Stimulated activated CD4-positive, alpha-beta T cell treated with anti-CD3 and anti-CD28 coated beads, Interleukin-1b, Interleukin-23, amount 100 ng/mL, for 24 hours (primary cell): ENCODE measurements at regions not wholly inside any gene's neighbourhood (a gene's known extent, or its start where the extent isn't known, plus 50 kb on each side); places are given as distances from the start of the nearest gene placed in this dataset.

Experiments used
- DNase-seq, 4 experiments: peaks; one replicate each; pipeline ENCODE4 v3.0.0-alpha.2; 2020; ENCODE audit warnings: low read depth in 4 of 4, low spot score in 1 of 4

- no peak for DNase-seq
These were observed 337.3 kb downstream of the PRDM2 start for GRCh38 chr1:14037101-14037847.

- no peak for DNase-seq
These were observed 339.8 kb downstream of the PRDM2 start for GRCh38 chr1:14039582-14040430.

- DNase-seq = no peak
These were observed 350.0 kb downstream of the PRDM2 start for GRCh38 chr1:14049965-14050364.

- DNase-seq = no peak
These were observed 355.6 kb downstream of the PRDM2 start for GRCh38 chr1:14055442-14056223.

GRCh38 chr1:14057640-14058039, 357.7 kb downstream of the PRDM2 start:
- DNase-seq = no peak

GRCh38 chr1:14061204-14061603, 361.2 kb downstream of the PRDM2 start:
- DNase-seq = no peak

- no peak for DNase-seq
These were observed 361.7 kb downstream of the PRDM2 start for GRCh38 chr1:14061722-14062121.

- no peak for DNase-seq
These were observed 362.7 kb downstream of the PRDM2 start for GRCh38 chr1:14062669-14063068.

- no peak for DNase-seq
These were observed 364.9 kb downstream of the PRDM2 start for GRCh38 chr1:14064649-14065442.

- no peak for DNase-seq
These were observed 365.5 kb downstream of the PRDM2 start for GRCh38 chr1:14065486-14065885.

- DNase-seq = no peak
These were observed 367.0 kb downstream of the PRDM2 start for GRCh38 chr1:14067036-14067435.

GRCh38 chr1:14067711-14068110, 367.7 kb downstream of the PRDM2 start:
- no peak for DNase-seq

- no peak for DNase-seq
These were observed 371.6 kb downstream of the PRDM2 start for GRCh38 chr1:14071581-14071980.

GRCh38 chr1:14080653-14081052, 380.7 kb downstream of the PRDM2 start:
- DNase-seq = no peak

GRCh38 chr1:14082331-14082730, 382.3 kb downstream of the PRDM2 start:
- no peak for DNase-seq

GRCh38 chr1:14083277-14083676, 383.3 kb downstream of the PRDM2 start:
- DNase-seq = no peak

GRCh38 chr1:14083706-14084105, 383.7 kb downstream of the PRDM2 start:
- no peak for DNase-seq

GRCh38 chr1:14090062-14090461, 390.1 kb downstream of the PRDM2 start:
- DNase-seq = no peak

- no peak for DNase-seq
These were observed 390.5 kb downstream of the PRDM2 start for GRCh38 chr1:14090531-14090930.

- no peak for DNase-seq
These were observed 394.8 kb downstream of the PRDM2 start for GRCh38 chr1:14094611-14095400.
